HepG2 (cell line): ENCODE measurements at regions not wholly inside any gene's neighbourhood (a gene's known extent, or its start where the extent isn't known, plus 50 kb on each side); places are given as distances from the start of the nearest gene placed in this dataset.

Experiments
- ATAC-seq: fragments of 200-7000 bp; cut with Tn5 transposase; 3 replicates; pipeline ENCODE4 v1.9.1; 2020; ENCODE audit warnings: mild to moderate bottlenecking, moderate library complexity
- BruUV-seq: library from RNA; stranded (reverse); fragments of 400-500 nt; replicated peaks from 2 replicates; lab custom pipeline; 2021; lab: Mats Ljungman, UMichigan
- CTCF ChIA-PET: fragments of 300-600 bp; formaldehyde crosslinking; extraction: SDS; loops from one replicate; lab custom pipeline; 2021; ENCODE audit warnings: low total read pairs, inconsistent platforms, low intra/inter-chr PET ratio; lab: Yijun Ruan, JAX
- POLR2A ChIA-PET: fragments of 350-600 bp; sonication (Branson Sonifier 250); formaldehyde crosslinking; loops from one replicate; lab custom pipeline; 2020; ENCODE audit warnings: antibody characterized with exemption, inconsistent platforms; lab: Yijun Ruan, JAX
- DNase-seq: peaks from one replicate; pipeline ENCODE4 v3.0.0-alpha.2; 2015; ENCODE audit warnings: low spot score
- FAIRE-seq: peaks from 3 replicates; lab custom pipeline; 2011; peaks lifted over from hg19 to GRCh38; lab: Jason Lieb, UNC
- H2AFZ ChIP-seq: one replicate; pipeline ENCODE4 v1.6.1; 2011; ENCODE audit warnings: low read length, inconsistent platforms
- H3K27ac ChIP-seq: fragments of 300-600 bp; 3 replicates; pipeline ENCODE4 v1.8.0; 2011; ENCODE audit warnings: mixed run types, mild to moderate bottlenecking, mixed read lengths, low read length, inconsistent platforms; ENCODE audit not compliant: insufficient read depth; ENCODE audit errors: extremely low read length
- H3K27me3 ChIP-seq, 2 experiments: fragments of 200-600 bp in 1 of 2; 2 replicates in 1 of 2; 3 replicates in 1 of 2; pipeline versions ENCODE4 v1.6.0 to v1.8.0; 2011; ENCODE audit warnings: low read length in 2 of 2, mild to moderate bottlenecking in 2 of 2, moderate library complexity in 2 of 2, inconsistent platforms in 1 of 2; ENCODE audit not compliant: insufficient read depth in 2 of 2, control insufficient read depth in 1 of 2
- H3K36me3 ChIP-seq, 2 experiments: fragments of 200-600 bp in 1 of 2; replicated peaks in 1 of 2; 2 replicates in 1 of 2; 3 replicates in 1 of 2; pipeline versions ENCODE4 v1.5.1 to v1.8.0; 2011; ENCODE audit warnings: low read length in 2 of 2, inconsistent platforms in 1 of 2; ENCODE audit not compliant: insufficient read depth in 2 of 2, control insufficient read depth in 1 of 2
- H3K4me1 ChIP-seq: 2 replicates; pipeline ENCODE4 v1.5.1; 2012; ENCODE audit warnings: low read length, inconsistent platforms; ENCODE audit not compliant: insufficient read depth
- H3K4me2 ChIP-seq: 2 replicates; pipeline ENCODE4 v1.6.0; 2011; ENCODE audit warnings: low read depth, low read length, inconsistent platforms
- H3K4me3 ChIP-seq, 3 experiments: fragments of 200-600 bp in 1 of 3; sonication (generic), shearing (Covaris generic) in 1 of 3; replicated peaks in 1 of 3; 2 replicates each; pipeline ENCODE4 v1.5.1; 2011 to 2016; ENCODE audit warnings: low read length in 3 of 3, inconsistent platforms in 2 of 3, low read depth in 2 of 3, mild to moderate bottlenecking in 2 of 3, control low read depth in 1 of 3, mixed read lengths in 1 of 3; ENCODE audit not compliant: insufficient read depth in 1 of 3
- H3K79me2 ChIP-seq: one replicate; pipeline ENCODE4 v1.6.1; 2011; ENCODE audit warnings: low read length, inconsistent platforms; ENCODE audit not compliant: insufficient read depth
- H3K9ac ChIP-seq: 2 replicates; pipeline ENCODE4 v1.6.0; 2011; ENCODE audit warnings: mild to moderate bottlenecking, low read depth, low read length, inconsistent platforms; ENCODE audit not compliant: insufficient read depth
- H3K9me3 ChIP-seq: 2 replicates; pipeline ENCODE4 v1.5.1; 2012; ENCODE audit warnings: mild to moderate bottlenecking, low read length
- H4K20me1 ChIP-seq: 2 replicates; pipeline ENCODE4 v1.6.0; 2011; ENCODE audit warnings: inconsistent platforms, mild to moderate bottlenecking, low read length, moderate library complexity; ENCODE audit not compliant: insufficient read depth
- FIP1L1 ChIP-seq: fragments of 200-400 bp; formaldehyde crosslinking; IDR thresholded peaks from 2 replicates; pipeline ENCODE4 v1.6.1; 2018; ENCODE audit warnings: low read depth, mild to moderate bottlenecking, low read length, moderate library complexity, borderline replicate concordance; ENCODE audit not compliant: insufficient read depth
- HDAC1 ChIP-seq: sonication (generic); formaldehyde crosslinking; IDR thresholded peaks from 2 replicates; pipeline ENCODE4 v1.5.1; 2020; ENCODE audit warnings: mild to moderate bottlenecking, missing genetic modification reagents
- HNRNPH1 ChIP-seq: fragments of 200-400 bp; formaldehyde crosslinking; optimal IDR thresholded peaks from 2 replicates; pipeline ENCODE3; 2017; ENCODE audit warnings: mild to moderate bottlenecking, low read depth, low read length
- MAFK ChIP-seq, 2 experiments: IDR thresholded peaks in 1 of 2; conservative IDR thresholded peaks in 1 of 2; 2 replicates each; pipeline ENCODE4 v1.6.1; 2011; ENCODE audit warnings: improper control_type of control experiment in 2 of 2, low read length in 2 of 2
- NFE2 ChIP-seq: sonication (generic); formaldehyde crosslinking; IDR thresholded peaks from 2 replicates; pipeline ENCODE4 v1.4.0; 2020; ENCODE audit warnings: missing genetic modification reagents
- NFRKB ChIP-seq: fragments of 450-650 bp; IDR thresholded peaks from 2 replicates; pipeline ENCODE4 v1.6.1; 2017
- PRPF4 ChIP-seq: fragments of 200-400 bp; formaldehyde crosslinking; IDR thresholded peaks from 2 replicates; pipeline ENCODE4 v1.6.1; 2016; ENCODE audit warnings: low read length, low read depth; ENCODE audit not compliant: poor library complexity, severe bottlenecking
- RAD21 ChIP-seq: fragments of 450-650 bp; formaldehyde crosslinking; IDR thresholded peaks from 2 replicates; pipeline ENCODE4 v1.5.0; 2020; ENCODE audit warnings: mild to moderate bottlenecking
- SMC3 ChIP-seq: IDR thresholded peaks from 2 replicates; pipeline ENCODE4 v1.6.1; 2011; ENCODE audit warnings: low read length, improper control_type of control experiment
- SOX5 ChIP-seq: IDR thresholded peaks from 2 replicates; pipeline ENCODE4 v1.6.1; 2016; ENCODE audit warnings: borderline replicate concordance
- SYNCRIP ChIP-seq: fragments of 200-400 bp; formaldehyde crosslinking; IDR thresholded peaks from 2 replicates; pipeline ENCODE4 v1.6.1; 2018; ENCODE audit warnings: mild to moderate bottlenecking, low read depth, low read length; ENCODE audit not compliant: insufficient read depth
- ZBTB8A ChIP-seq: sonication (generic); formaldehyde crosslinking; IDR thresholded peaks from 2 replicates; pipeline ENCODE4 v1.4.0; 2020; ENCODE audit warnings: mild to moderate bottlenecking, low read depth, missing genetic modification reagents, borderline replicate concordance
- ZNF180 ChIP-seq: sonication (generic); formaldehyde crosslinking; IDR thresholded peaks from 2 replicates; pipeline ENCODE4 v1.4.0; 2020; ENCODE audit warnings: low read depth, missing genetic modification reagents, borderline replicate concordance
- ZNF883 ChIP-seq: sonication (generic); formaldehyde crosslinking; IDR thresholded peaks from 2 replicates; pipeline ENCODE4 v1.5.1; 2020; ENCODE audit warnings: mild to moderate bottlenecking, missing genetic modification reagents; ENCODE audit errors: not compliant biosample characterization
- ZSCAN21 ChIP-seq: sonication (generic); formaldehyde crosslinking; IDR thresholded peaks from 2 replicates; pipeline ENCODE4 v1.8.0; 2022; ENCODE audit warnings: mild to moderate bottlenecking, missing genetic modification reagents, moderate library complexity, borderline replicate concordance
- ZSCAN29 ChIP-seq: sonication (generic); formaldehyde crosslinking; conservative IDR thresholded peaks from 2 replicates; pipeline ENCODE4 v1.4.0; 2020; ENCODE audit warnings: mild to moderate bottlenecking, missing genetic modification reagents
- WGBS: methylation state at CpG from one replicate; pipeline ENCODE4 v1.1.6; 2017; ENCODE audit warnings: low lambda C conversion rate; 5-methylcytosine and 5-hydroxymethylcytosine counted together
- in situ Hi-C: cut with HindIII; loops from 2 replicates; pipeline ENCODE4 v1.10.0; 2017; ENCODE audit warnings: low pct_unique_long_range_greater_than_20kb; ENCODE audit not compliant: extremely low pct_ligation_motif_present
- intact Hi-C: fragments of 100-400 bp; cut with micrococcal nuclease; formaldehyde crosslinking; loops from one replicate; pipeline ENCODE4 v1.10.0; 2022; ENCODE audit not compliant: unreplicated experiment
- TF ChIP-seq, protein P1 (sequence below): sonication (generic); formaldehyde crosslinking; IDR thresholded peaks from 2 replicates; pipeline ENCODE4 v1.4.0; 2020; ENCODE audit warnings: missing genetic modification reagents

DNA sequence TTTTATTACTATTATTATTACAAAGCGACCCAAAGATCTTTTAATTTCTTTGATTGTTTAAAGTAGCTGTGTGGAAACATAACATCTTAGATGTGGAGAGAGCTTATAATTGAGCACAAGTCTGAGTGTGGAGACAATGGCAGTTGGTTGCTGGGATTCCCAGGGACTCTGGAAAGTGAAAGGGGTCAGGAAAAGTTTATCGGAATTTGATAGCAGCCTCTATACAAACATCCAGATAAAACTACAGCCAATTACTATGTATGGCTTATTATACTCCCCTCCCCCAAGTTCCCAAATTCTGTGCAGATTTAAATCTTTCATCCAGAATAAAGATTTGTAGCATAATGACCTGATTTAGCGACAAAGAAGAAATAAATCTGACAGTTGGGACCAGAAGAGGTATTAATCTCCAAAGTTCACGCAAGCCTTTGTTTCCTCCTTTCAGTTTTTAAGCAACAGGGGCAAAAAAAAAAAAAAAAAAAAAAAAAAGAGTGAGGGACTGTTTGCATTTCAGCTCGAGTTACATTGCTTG lies 121.4 kb upstream of the MAP3K7 start:
- BruUV-seq = no TSS peak
- ChIA-PET CTCF (no interaction called here), POLR2A (no interaction called here)
- Histone ChIP-seq H3K4me1 (no peaks in the 10 kb centered on the region), H3K79me2 (no peaks in the 10 kb centered on the region), H4K20me1 (no peaks in the 10 kb centered on the region), H3K9ac (no peak overlapping the region), H3K27ac (no peak overlapping the region), H3K9me3 (no peaks in the 10 kb centered on the region), H3K27me3 (no peaks in the 10 kb centered on the region; a peak in 2 of 5 replicates), H2AFZ (no peak overlapping the region), H3K4me2 (no peak overlapping the region), H3K36me3 (no peaks in the 10 kb centered on the region), H3K4me3 (no peak overlapping the region)
- TF ChIP-seq NFE2 (CRISPR knock-in tag) (no peak), NFRKB (no peak), ZSCAN21 (no peak), HDAC1 (CRISPR knock-in tag) (no peak), MAFK (conservative IDR thresholded peaks at IDR 0.05 in 1 of 2, IDR thresholded peaks at IDR 0.05 in 1 of 2; ENCODE audit: low read length in 2 of 2) (no peak), PRPF4 (no peak), ZBTB8A (CRISPR knock-in tag) (no peak), RAD21 (CRISPR knock-in tag) (no peak), ZSCAN29 (CRISPR knock-in tag) (no peak), HNRNPH1 (no peak), SMC3 (no peak), FIP1L1 (no peak), ZNF883 (CRISPR knock-in tag) (no peak), ZNF180 (CRISPR knock-in tag) (no peak), SOX5 (CRISPR knock-in tag) (no peak), SYNCRIP (no peak)
- TF ChIP-seq, protein P1, sequence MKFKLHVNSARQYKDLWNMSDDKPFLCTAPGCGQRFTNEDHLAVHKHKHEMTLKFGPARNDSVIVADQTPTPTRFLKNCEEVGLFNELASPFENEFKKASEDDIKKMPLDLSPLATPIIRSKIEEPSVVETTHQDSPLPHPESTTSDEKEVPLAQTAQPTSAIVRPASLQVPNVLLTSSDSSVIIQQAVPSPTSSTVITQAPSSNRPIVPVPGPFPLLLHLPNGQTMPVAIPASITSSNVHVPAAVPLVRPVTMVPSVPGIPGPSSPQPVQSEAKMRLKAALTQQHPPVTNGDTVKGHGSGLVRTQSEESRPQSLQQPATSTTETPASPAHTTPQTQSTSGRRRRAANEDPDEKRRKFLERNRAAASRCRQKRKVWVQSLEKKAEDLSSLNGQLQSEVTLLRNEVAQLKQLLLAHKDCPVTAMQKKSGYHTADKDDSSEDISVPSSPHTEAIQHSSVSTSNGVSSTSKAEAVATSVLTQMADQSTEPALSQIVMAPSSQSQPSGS (CRISPR knock-in tag) = no peak
- FAIRE-seq (no peak), DNase-seq (no peak), ATAC-seq (no peak)
- in situ Hi-C loops = no loop called here
- WGBS = 19% methylated on average over 5 of the region's 5 CpGs
- intact Hi-C loops = no loop called here
